B cell (primary cell): ENCODE measurements at regions not wholly inside any gene's neighbourhood (a gene's known extent, or its start where the extent isn't known, plus 50 kb on each side); places are given as distances from the start of the nearest gene placed in this dataset.
A peak's percentile ranks its signal among the peaks of the same experiment; 100 is the strongest.
"Not testable (repeated sequence)": the region's sequence is repeated elsewhere in the genome, so short reads cannot be mapped to it uniquely, and the experiment has no call there.

Source experiments
- ATAC-seq: fragments of 200-7000 bp; cut with Tn5 transposase; one replicate; pipeline ENCODE4 v1.10.0; 2021; ENCODE audit warnings: low read depth, mild to moderate bottlenecking, moderate number of reproducible peaks, moderate library complexity
- CTCF ChIA-PET: fragments of 350-600 bp; sonication (Branson Sonifier 250); formaldehyde crosslinking; loops from one replicate; lab custom pipeline; 2021; ENCODE audit warnings: antibody characterized with exemption, inconsistent platforms; lab: Charles Lee
- POLR2A ChIA-PET: fragments of 350-600 bp; sonication (Branson Sonifier 250); formaldehyde crosslinking; loops from one replicate; lab custom pipeline; 2021; ENCODE audit warnings: antibody characterized with exemption; lab: Charles Lee
- DNase-seq: peaks from one replicate; pipeline ENCODE4 v3.0.0; 2013
- H2AFZ ChIP-seq: 2 replicates; pipeline ENCODE4 v1.6.1; 2012; ENCODE audit warnings: mild to moderate bottlenecking, low read depth, low read length; ENCODE audit not compliant: insufficient read depth, poor library complexity, severe bottlenecking
- H3K27ac ChIP-seq, 2 donors: 1 replicate in 1 of 2; 2 replicates in 1 of 2; pipeline ENCODE4 v1.5.1; 2012 to 2013; ENCODE audit warnings: low read length in 2 of 2, mild to moderate bottlenecking in 2 of 2, moderate library complexity in 1 of 2
- H3K27me3 ChIP-seq, 4 experiments: fragments of 200-600 bp in 1 of 4; sonication (generic) in 1 of 4; replicated peaks in 1 of 4; 1 replicate in 2 of 4; 2 replicates in 2 of 4; pipeline versions ENCODE4 v1.6.1 to v1.7.0; 2013 to 2016; ENCODE audit warnings: low read length in 3 of 4, mild to moderate bottlenecking in 2 of 4, mixed read lengths in 1 of 4, moderate library complexity in 1 of 4; ENCODE audit not compliant: insufficient read depth in 4 of 4, control insufficient read depth in 3 of 4; ENCODE audit errors: control extremely low read depth in 1 of 4
- H3K36me3 ChIP-seq, 2 experiments: replicated peaks in 1 of 2; 1 replicate in 1 of 2; 2 replicates in 1 of 2; pipeline versions ENCODE4 v1.6.1 to v1.7.1; 2013; ENCODE audit warnings: low read length in 1 of 2; ENCODE audit not compliant: insufficient read depth in 2 of 2, control insufficient read depth in 1 of 2; ENCODE audit errors: control extremely low read depth in 1 of 2, extremely low read depth in 1 of 2
- H3K4me1 ChIP-seq, 2 donors: fragments of 200-600 bp in 1 of 2; sonication (generic) in 1 of 2; 1 replicate in 1 of 2; 2 replicates in 1 of 2; pipeline versions ENCODE4 v1.5.1 to v1.6.1; 2013 to 2017; ENCODE audit warnings: low read length in 2 of 2; ENCODE audit not compliant: control insufficient read depth in 2 of 2, insufficient read depth in 2 of 2
- H3K4me2 ChIP-seq: replicated peaks from 2 replicates; pipeline ENCODE3; 2012; ENCODE audit warnings: mild to moderate bottlenecking, low read depth, low read length; ENCODE audit not compliant: poor library complexity, severe bottlenecking
- H3K4me3 ChIP-seq, 5 experiments: fragments of 200-600 bp in 1 of 5; sonication (generic) in 1 of 5; 1 replicate in 3 of 5; 2 replicates in 2 of 5; pipeline versions ENCODE4 v1.5.1 to v1.7.0; 2011 to 2016; ENCODE audit warnings: low read length in 4 of 5, mild to moderate bottlenecking in 4 of 5, low read depth in 2 of 5, control low read depth in 1 of 5, moderate library complexity in 1 of 5; ENCODE audit not compliant: insufficient read depth in 1 of 5; ENCODE audit errors: control extremely low read depth in 1 of 5, extremely low read depth in 1 of 5
- H3K79me2 ChIP-seq: fragments of 200-600 bp; sonication (generic); one replicate; pipeline ENCODE4 v1.6.0; 2016; ENCODE audit warnings: low read length; ENCODE audit not compliant: control insufficient read depth, insufficient read depth
- H3K9ac ChIP-seq: fragments of 200-600 bp; sonication (generic); 2 replicates; pipeline ENCODE4 v1.6.1; 2017; ENCODE audit warnings: mild to moderate bottlenecking, low read length, moderate library complexity
- H3K9me3 ChIP-seq, 3 donors: one replicate each; pipeline versions ENCODE4 v1.6.1 to v1.7.1; 2013; ENCODE audit warnings: low read length in 2 of 3; ENCODE audit not compliant: control insufficient read depth in 2 of 3, insufficient read depth in 1 of 3; ENCODE audit errors: control extremely low read depth in 1 of 3
- H4K20me1 ChIP-seq: 2 replicates; pipeline ENCODE4 v1.6.0; 2012; ENCODE audit warnings: mild to moderate bottlenecking, low read length; ENCODE audit not compliant: insufficient read depth, control insufficient read depth, poor library complexity, severe bottlenecking
- H3K27ac Mint-ChIP-seq: one replicate; pipeline ENCODE4 v1.8.0; 2021; ENCODE audit warnings: mixed read lengths
- H3K27me3 Mint-ChIP-seq: one replicate; pipeline ENCODE4 v1.8.0; 2021; ENCODE audit warnings: mixed read lengths
- H3K4me1 Mint-ChIP-seq: one replicate; pipeline ENCODE4 v1.8.0; 2021; ENCODE audit warnings: mixed read lengths
- H3K4me3 Mint-ChIP-seq: one replicate; pipeline ENCODE4 v1.8.0; 2021; ENCODE audit warnings: mixed read lengths
- H3K9me3 Mint-ChIP-seq: one replicate; pipeline ENCODE4 v1.8.0; 2022; ENCODE audit warnings: mixed read lengths; ENCODE audit not compliant: insufficient read depth
- CTCF ChIP-seq: fragments of 200-600 bp; IDR thresholded peaks from one replicate; pipeline ENCODE4 v1.8.0; 2022; ENCODE audit warnings: antibody characterized with exemption, mild to moderate bottlenecking
- EZH2 ChIP-seq: IDR thresholded peaks from 2 replicates; pipeline ENCODE4 v1.6.1; 2012; ENCODE audit warnings: borderline replicate concordance, low read depth, mild to moderate bottlenecking, moderate library complexity, low read length; ENCODE audit not compliant: insufficient read depth, poor library complexity, severe bottlenecking
- WGBS: methylation state at CpG from one replicate; pipeline ENCODE4 v1.1.5; 2013; ENCODE audit warnings: missing lambda C conversion rate; ENCODE audit not compliant: insufficient coverage; 5-methylcytosine and 5-hydroxymethylcytosine counted together
- intact Hi-C: fragments of 100-400 bp; cut with micrococcal nuclease; formaldehyde crosslinking; loops from one replicate; pipeline ENCODE4 v1.10.0; 2022

- no peaks in the 10 kb centered on the region for H3K27me3 Mint-ChIP-seq
- peaks cover 9% of the 10 kb centered on the region for H3K4me1 Mint-ChIP-seq
- Histone ChIP-seq H3K4me3 (no peak overlapping the region), H3K27me3 (no peaks in the 10 kb centered on the region), H3K9me3 (no peaks in the 10 kb centered on the region), H2AFZ (peak overlapping the region; percentile 64), H3K27ac (no peak overlapping the region), H3K4me1 (peaks cover 5 to 7% of the 10 kb centered on the region in 2 donors), H3K4me2 (peak overlapping the region; percentile 30), H4K20me1 (no peaks in the 10 kb centered on the region), H3K36me3 (no peaks in the 10 kb centered on the region), H3K9ac (no peak overlapping the region), H3K79me2 (no peaks in the 10 kb centered on the region)
- intact Hi-C loops: no loop called here
- WGBS: 23% methylated on average over 2 of the region's 3 CpGs
- no peak overlapping the region for H3K4me3 Mint-ChIP-seq
- no peak for ATAC-seq
- CTCF ChIA-PET: no interaction called here
- DNase-seq: peak; percentile 47
- POLR2A ChIA-PET: no interaction called here
- no peaks in the 10 kb centered on the region for H3K9me3 Mint-ChIP-seq
- TF ChIP-seq EZH2 (no peak), CTCF (no peak)
- no peak overlapping the region for H3K27ac Mint-ChIP-seq
Observed at GRCh38 chr3:145094355-145094941, 1066.5 kb downstream of the PLOD2 start.

- H3K27me3 ChIP-seq, CTCF ChIA-PET, H2AFZ ChIP-seq, H4K20me1 ChIP-seq, H3K4me3 ChIP-seq, H3K9me3 ChIP-seq, H3K4me3 Mint-ChIP-seq, ATAC-seq, H3K9me3 Mint-ChIP-seq, DNase-seq, H3K9ac ChIP-seq, H3K4me2 ChIP-seq, H3K27ac ChIP-seq, H3K27ac Mint-ChIP-seq, H3K4me1 ChIP-seq, H3K4me1 Mint-ChIP-seq, POLR2A ChIA-PET, H3K27me3 Mint-ChIP-seq, H3K36me3 ChIP-seq, H3K79me2 ChIP-seq, intact Hi-C loops: not testable (repeated sequence)
- WGBS: 96% methylated on average over 4 of the region's 5 CpGs
Observed at GRCh38 chr3:145111141-145111540, 1049.8 kb downstream of the PLOD2 start.
